ENCODE measurements at regions not wholly inside any gene's neighbourhood (a gene's known extent, or its start where the extent isn't known, plus 50 kb on each side); places are given as distances from the start of the nearest gene placed in this dataset.
"Not testable (repeated sequence)": the region's sequence is repeated elsewhere in the genome, so short reads cannot be mapped to it uniquely, and the experiment has no call there.

GRCh38 chr2:215889240-215889969, 123.9 kb downstream of the MREG start:
- DNase-seq = not testable (repeated sequence)

GRCh38 chr2:215888680-215889079, 124.7 kb downstream of the MREG start:
- DNase-seq = no peak

- DNase-seq = no peak
Measured at GRCh38 chr2:215887303-215887702, 126.0 kb downstream of the MREG start.

- no peak for DNase-seq
Measured at GRCh38 chr2:215886022-215886421, 127.3 kb downstream of the MREG start.

- DNase-seq = no peak
Measured at GRCh38 chr2:215885536-215885935, 127.8 kb downstream of the MREG start.

- DNase-seq = no peak
Measured at GRCh38 chr2:215884451-215885087, 128.8 kb downstream of the MREG start.

GRCh38 chr2:215883799-215884198, 129.6 kb downstream of the MREG start:
- DNase-seq = no peak

- DNase-seq = no peak
Measured at GRCh38 chr2:215882689-215883088, 130.7 kb downstream of the MREG start.

GRCh38 chr2:215881582-215881981, 131.8 kb downstream of the MREG start:
- DNase-seq = no peak

GRCh38 chr2:215880970-215881369, 132.4 kb downstream of the MREG start:
- no peak for DNase-seq

GRCh38 chr2:215879977-215880940, 133.1 kb downstream of the MREG start:
- DNase-seq = no peak

- DNase-seq = no peak
Measured at GRCh38 chr2:215879331-215879730, 134.0 kb downstream of the MREG start.

- no peak for DNase-seq
Measured at GRCh38 chr2:215878476-215879063, 134.8 kb downstream of the MREG start.

GRCh38 chr2:215876937-215877238, 136.5 kb downstream of the MREG start:
- no peak for DNase-seq

- DNase-seq = no peak
Measured at GRCh38 chr2:215876139-215876936, 137.0 kb downstream of the MREG start.

GRCh38 chr2:215874418-215874817, 138.9 kb downstream of the MREG start:
- no peak for DNase-seq

- no peak for DNase-seq
Measured at GRCh38 chr2:215870986-215871385, 142.4 kb downstream of the MREG start.

- DNase-seq = no peak
Measured at GRCh38 chr2:215870088-215870490, 143.3 kb downstream of the MREG start.

GRCh38 chr2:215868846-215869543, 144.4 kb downstream of the MREG start:
- DNase-seq = no peak

GRCh38 chr2:215866606-215867005, 146.7 kb downstream of the MREG start:
- DNase-seq = no peak

- DNase-seq = no peak
Measured at GRCh38 chr2:215863687-215864086, 149.7 kb downstream of the MREG start.

GRCh38 chr2:215862351-215862771, 151.0 kb downstream of the MREG start:
- no peak for DNase-seq
